ENCODE measurements at regions not wholly inside any gene's neighbourhood (a gene's known extent, or its start where the extent isn't known, plus 50 kb on each side); places are given as distances from the start of the nearest gene placed in this dataset.

DNA sequence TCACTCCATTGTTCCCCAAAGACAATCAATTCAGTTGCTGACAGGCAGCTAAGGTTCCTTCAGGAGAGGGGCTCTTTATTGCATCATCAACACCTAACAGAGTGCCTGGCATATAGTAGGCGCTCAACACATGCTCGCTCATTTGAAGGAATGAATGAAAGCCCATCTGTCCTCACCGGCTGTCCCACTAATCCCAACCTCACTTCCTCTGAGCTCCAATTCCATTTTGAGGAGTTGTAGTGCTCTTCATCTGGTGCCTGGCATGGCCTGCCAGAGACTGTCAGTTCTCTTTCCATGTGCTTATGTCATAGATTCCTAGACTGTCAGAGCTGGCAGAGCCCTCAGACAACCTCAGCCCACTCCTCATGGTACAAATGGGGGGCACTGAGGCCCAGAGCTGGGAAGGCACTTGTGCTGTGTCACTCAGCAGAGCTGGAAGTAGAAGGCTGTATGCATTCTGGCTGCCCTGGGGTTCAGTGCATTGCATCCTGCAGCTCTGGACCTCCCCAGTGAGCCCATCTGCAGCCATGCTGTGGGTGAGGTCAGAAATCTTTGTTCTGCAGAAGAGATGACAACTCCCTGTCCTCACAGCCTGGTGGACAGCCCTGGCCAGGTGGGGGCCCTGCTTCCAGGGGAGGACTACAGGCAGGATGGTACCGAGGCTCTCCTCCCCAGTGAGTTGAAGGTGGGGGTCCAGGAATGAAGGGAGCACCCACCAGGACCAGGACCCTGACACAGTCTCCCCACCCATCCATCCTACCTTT, 134.9 kb upstream of the PJA1 start:
- DNase-seq (ENCODE audit: insufficient read length) = no peak
- FAIRE-seq = no peak
- TF ChIP-seq POLR2A (IDR thresholded peaks at IDR 0.05; ENCODE audit: low read depth, low read length) (no peak), POLR2AphosphoS5 (IDR thresholded peaks at IDR 0.05; ENCODE audit: low read depth, low read length) (no peak), TAF1 (IDR thresholded peaks at IDR 0.05; ENCODE audit: borderline replicate concordance, low read depth, low read length) (no peak)

DNA sequence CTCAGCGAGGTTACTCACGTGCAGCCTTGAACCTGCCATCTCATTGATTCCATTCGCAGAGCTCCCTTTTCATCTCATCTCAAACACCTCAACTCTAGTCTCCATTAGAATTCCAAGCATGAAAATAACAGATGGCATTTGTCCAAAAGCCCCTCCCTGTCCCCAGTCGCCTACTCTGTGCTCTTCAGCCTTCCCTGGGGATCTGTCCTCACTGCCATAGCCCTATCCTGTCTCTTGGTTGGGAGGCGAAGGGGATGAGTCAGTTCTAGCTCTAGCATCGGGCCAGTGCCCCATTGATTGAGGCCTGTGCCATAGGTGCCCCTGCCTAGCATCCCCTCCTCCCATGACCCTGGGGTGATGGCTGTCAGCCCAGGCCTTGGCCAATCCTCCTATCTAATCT, 134.0 kb upstream of the PJA1 start:
- no peak for FAIRE-seq
- DNase-seq (ENCODE audit: insufficient read length) = no peak
- TF ChIP-seq POLR2AphosphoS5 (IDR thresholded peaks at IDR 0.05; ENCODE audit: low read depth, low read length) = no peak
- TF ChIP-seq TAF1 (IDR thresholded peaks at IDR 0.05; ENCODE audit: borderline replicate concordance, low read depth, low read length) = no peak
- TF ChIP-seq POLR2A (IDR thresholded peaks at IDR 0.05; ENCODE audit: low read depth, low read length) = no peak

DNA sequence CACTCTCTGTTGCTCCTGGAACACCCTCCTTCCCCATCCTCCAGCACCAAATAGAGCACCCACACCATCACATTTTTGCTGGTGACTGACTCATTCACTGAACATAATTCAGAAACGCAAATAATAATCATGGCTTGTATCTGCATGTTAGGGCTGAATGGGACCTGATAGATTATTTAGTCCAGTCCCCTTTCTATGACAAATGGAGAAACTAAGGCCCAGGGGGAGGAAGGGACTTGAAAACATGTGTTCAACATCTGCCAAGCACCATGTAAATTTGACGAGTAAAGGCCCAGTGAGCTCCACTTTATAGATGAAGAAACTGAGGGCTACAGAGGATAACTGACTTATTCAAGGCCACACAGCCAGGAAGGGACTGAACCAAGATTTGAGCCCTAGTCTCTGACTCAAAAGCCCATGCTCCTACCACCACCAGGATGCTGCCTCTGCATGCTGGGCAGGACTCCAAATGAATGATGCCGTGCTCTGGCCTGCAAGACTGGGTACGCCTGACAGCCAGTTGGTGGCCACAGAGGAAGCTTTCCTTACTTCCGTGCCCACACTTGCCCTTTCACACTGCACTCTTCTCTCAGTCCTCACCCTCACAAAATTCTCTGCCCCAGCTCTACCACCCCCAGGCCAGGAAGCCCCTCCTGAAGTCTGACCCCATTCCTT, 133.3 kb upstream of the PJA1 start:
- TF ChIP-seq TAF1 (IDR thresholded peaks at IDR 0.05; ENCODE audit: borderline replicate concordance, low read depth, low read length) (no peak), POLR2A (IDR thresholded peaks at IDR 0.05; ENCODE audit: low read depth, low read length) (no peak), POLR2AphosphoS5 (IDR thresholded peaks at IDR 0.05; ENCODE audit: low read depth, low read length) (no peak)
- FAIRE-seq (no peak), DNase-seq (ENCODE audit: insufficient read length) (no peak)

DNA sequence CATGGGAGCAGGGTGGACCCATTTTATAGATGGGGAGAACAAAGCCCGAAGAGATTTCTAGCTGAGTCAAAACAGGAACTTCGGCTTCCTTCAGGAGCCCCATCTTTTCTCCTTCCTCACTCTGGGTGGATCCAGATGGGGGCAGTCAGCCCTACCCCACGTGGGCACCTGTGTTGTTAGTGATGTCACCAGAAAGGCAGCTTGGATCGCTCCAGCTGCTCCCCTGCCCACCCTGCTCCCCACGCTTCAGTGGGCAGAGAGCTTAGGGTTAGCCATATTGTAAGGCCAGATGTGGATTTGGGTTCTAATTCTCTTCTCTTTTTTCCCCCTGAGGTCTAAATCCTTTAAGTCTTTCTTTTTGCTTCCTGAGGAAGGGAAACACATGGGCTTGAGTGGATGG, 132.3 kb upstream of the PJA1 start:
- TF ChIP-seq POLR2A (IDR thresholded peaks at IDR 0.05; ENCODE audit: low read depth, low read length) (no peak), TAF1 (IDR thresholded peaks at IDR 0.05; ENCODE audit: borderline replicate concordance, low read depth, low read length) (no peak), POLR2AphosphoS5 (IDR thresholded peaks at IDR 0.05; ENCODE audit: low read depth, low read length) (no peak)
- DNase-seq (ENCODE audit: insufficient read length) (no peak), FAIRE-seq (no peak)

DNA sequence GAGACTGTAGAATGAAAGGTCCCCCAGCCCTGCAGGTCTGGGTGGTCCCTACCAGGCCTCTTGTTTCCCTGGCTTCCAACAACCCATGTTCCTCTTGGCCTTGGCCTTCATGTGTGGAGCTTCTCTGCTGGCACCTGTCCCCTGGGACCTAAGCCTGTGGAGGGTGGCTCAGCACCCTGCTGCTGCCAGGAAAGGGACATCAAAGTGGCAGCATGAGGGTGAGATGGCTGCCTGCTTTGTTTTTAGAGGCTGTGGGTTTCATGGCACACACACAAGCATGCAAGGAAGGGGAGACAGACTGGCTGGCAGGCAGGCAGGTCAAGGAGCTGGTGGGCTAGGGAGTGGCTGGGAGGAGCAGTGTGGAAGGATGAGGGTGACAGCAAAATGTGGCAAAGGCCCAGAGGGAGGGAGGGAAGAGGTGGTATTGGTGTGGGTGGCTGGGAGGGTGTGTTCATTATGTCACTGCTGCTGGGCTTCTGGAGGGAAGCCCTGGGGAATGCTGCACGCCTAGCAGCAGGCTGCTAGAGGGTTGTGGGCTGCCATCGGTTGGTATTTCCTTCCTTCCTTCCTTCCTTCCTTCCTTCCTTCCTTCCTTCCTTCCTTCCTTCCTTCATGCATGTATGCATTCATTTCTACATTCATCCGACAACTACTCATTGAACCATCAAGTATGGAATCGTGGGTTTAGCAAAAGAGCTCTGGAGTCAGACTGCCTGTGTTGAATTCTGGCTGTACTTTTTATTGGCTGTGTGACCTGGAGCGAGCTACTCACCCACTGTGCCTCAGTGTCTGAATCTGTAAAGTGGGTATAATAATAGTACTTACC, 128.7 kb upstream of the PJA1 start:
- no peak for DNase-seq (ENCODE audit: insufficient read length)
- TF ChIP-seq POLR2AphosphoS5 (IDR thresholded peaks at IDR 0.05; ENCODE audit: low read depth, low read length) (no peak), TAF1 (IDR thresholded peaks at IDR 0.05; ENCODE audit: borderline replicate concordance, low read depth, low read length) (no peak), POLR2A (IDR thresholded peaks at IDR 0.05; ENCODE audit: low read depth, low read length) (no peak)
- FAIRE-seq = no peak

DNA sequence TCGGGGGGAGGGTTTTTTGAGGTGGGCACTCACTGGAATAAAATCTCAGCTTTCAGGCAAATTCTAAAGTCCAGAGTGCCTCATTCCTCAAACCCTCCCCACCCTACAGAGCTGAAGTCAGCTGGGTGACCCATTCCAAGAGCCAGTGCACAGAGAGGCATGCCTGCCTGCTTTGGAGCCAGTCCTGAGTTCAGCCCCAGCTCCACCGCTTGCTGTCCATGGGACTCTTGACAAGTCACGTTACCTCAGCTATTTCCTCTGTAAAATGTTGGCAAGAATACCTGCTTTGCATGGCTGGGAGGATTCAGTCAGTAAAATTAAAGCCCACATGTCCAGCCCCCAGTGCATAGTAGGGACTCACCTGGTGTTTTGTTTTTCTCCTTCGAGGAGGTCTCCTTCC, 125.9 kb upstream of the PJA1 start:
- DNase-seq (ENCODE audit: insufficient read length) (no peak), FAIRE-seq (no peak)
- TF ChIP-seq TAF1 (IDR thresholded peaks at IDR 0.05; ENCODE audit: borderline replicate concordance, low read depth, low read length) = no peak
- no peak for TF ChIP-seq POLR2AphosphoS5 (IDR thresholded peaks at IDR 0.05; ENCODE audit: low read depth, low read length)
- TF ChIP-seq POLR2A (IDR thresholded peaks at IDR 0.05; ENCODE audit: low read depth, low read length) = no peak

DNA sequence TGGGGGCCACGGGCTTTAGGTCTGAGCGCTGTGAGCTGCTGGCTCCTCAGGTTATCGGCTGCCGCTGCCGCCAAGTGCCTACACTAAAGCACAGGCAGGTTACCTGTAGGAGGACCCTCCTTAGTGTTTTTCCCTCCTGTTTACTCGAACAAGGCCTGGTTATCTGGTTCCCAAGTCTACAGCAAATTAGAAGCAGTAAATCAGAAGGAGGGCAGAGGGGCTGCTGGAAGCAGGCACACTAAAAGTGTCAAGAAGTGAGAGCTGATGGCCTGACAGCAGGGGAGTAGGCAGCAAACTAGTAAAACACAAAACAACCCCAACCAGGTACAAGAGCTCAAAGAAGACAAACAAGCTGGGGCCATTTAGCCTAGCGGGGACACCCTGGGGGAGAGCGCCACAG, 125.0 kb upstream of the PJA1 start:
- TF ChIP-seq TAF1 (IDR thresholded peaks at IDR 0.05; ENCODE audit: borderline replicate concordance, low read depth, low read length) (no peak), POLR2A (IDR thresholded peaks at IDR 0.05; ENCODE audit: low read depth, low read length) (no peak), POLR2AphosphoS5 (IDR thresholded peaks at IDR 0.05; ENCODE audit: low read depth, low read length) (no peak)
- FAIRE-seq = no peak
- no peak for DNase-seq (ENCODE audit: insufficient read length)

DNA sequence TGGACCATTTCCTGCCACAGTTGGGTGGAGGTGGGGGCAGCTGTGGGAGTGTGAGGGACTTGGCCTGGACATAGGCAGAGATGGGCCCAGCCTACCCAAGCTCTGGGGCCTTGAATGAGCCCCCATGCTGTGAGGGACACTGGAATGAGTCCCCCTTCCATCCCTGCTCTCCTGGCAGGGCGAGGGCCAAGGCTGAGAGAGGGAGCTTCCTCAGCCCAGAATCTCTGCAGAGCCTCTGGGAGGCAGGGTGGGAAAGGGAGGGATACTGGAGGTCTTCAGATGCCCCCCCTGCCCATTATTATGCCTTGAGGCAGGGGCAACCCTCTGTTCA, 124.5 kb upstream of the PJA1 start:
- no peak for DNase-seq (ENCODE audit: insufficient read length)
- no peak for FAIRE-seq

DNA sequence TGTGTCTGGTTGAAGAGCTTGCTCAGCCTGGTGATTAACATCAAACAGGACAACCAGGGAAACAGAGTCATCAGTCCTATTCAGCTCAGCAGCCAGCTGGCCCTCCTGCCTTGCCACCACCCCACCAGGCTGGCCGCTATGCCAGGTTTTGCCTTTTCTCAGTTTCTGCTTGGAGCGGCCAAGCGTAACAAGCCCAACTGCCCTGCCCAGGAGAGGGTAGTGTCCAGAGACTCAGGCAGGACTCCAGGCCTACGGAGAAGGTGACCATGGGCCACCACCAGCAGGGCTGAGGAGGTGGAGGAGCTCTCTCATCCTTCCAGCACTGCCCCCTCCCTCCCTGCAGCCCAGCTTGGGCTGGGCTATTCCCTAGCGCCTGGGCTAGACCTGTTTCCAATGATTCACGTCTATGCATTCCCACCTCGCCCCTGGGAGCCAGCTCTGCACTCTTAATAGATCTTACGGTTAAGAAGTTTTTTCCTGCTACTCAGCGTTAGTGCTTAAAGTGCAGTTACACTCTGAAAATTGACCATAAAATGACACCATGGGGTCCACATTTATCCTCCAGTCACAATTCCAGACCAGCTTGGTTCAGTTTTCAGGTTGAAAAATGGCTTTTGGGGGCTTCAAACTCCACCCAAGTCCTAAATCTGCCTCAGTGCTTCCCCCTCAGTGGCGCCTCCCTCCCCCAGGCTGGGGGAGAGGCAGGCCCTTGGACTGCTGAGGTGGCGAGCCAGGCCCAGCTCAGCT, 124.0 kb upstream of the PJA1 start:
- TF ChIP-seq POLR2A (IDR thresholded peaks at IDR 0.05; ENCODE audit: low read depth, low read length) (no peak), POLR2AphosphoS5 (IDR thresholded peaks at IDR 0.05; ENCODE audit: low read depth, low read length) (no peak), TAF1 (IDR thresholded peaks at IDR 0.05; ENCODE audit: borderline replicate concordance, low read depth, low read length) (no peak)
- DNase-seq (ENCODE audit: insufficient read length) (no peak), FAIRE-seq (no peak)

More for the DNA sequence above, 124.5 kb upstream of the PJA1 start:
- TF ChIP-seq POLR2AphosphoS5 (IDR thresholded peaks at IDR 0.05; ENCODE audit: low read depth, low read length) = no peak
- TF ChIP-seq TAF1 (IDR thresholded peaks at IDR 0.05; ENCODE audit: borderline replicate concordance, low read depth, low read length) = no peak
- no peak for TF ChIP-seq POLR2A (IDR thresholded peaks at IDR 0.05; ENCODE audit: low read depth, low read length)

DNA sequence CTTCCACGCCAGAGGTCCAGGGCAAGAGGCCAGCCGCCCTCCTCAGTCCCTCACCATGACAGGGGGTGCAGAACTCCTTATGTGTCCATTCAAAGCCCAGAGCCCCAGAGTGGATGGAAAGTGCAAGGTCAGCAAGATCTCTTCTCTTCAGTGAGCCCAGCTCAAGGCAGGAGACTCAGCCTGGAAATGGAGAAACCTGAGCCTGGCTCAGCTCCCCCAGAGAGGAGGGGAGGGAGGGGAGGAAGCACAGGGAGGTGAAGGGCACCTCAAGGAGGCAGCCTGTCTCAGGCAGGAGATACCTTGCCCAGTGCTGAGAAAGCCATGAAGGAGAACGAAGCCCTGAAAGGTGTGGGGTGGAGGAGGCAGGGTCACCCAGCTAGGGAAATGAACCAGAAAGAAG, 121.8 kb upstream of the PJA1 start:
- FAIRE-seq (no peak), DNase-seq (ENCODE audit: insufficient read length) (no peak)
- no peak for TF ChIP-seq POLR2A (IDR thresholded peaks at IDR 0.05; ENCODE audit: low read depth, low read length)
- no peak for TF ChIP-seq POLR2AphosphoS5 (IDR thresholded peaks at IDR 0.05; ENCODE audit: low read depth, low read length)
- no peak for TF ChIP-seq TAF1 (IDR thresholded peaks at IDR 0.05; ENCODE audit: borderline replicate concordance, low read depth, low read length)

DNA sequence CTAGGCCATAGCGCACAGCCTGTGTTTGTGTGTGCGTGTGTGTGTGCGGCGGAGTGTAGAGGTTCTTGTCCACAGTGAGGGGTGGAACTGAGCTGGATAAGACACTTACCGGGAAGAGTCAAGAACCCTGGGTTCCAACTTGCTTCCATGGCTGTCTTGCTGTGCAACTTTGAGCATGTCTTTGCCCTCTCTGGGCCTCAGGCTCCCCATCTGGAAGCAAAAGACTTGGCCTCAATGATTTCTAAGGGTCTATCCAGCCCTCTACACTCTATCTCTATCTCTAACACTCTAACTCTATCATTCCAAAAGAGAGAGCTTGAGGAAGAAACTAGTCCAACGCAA, 121.3 kb upstream of the PJA1 start:
- FAIRE-seq = no peak
- TF ChIP-seq TAF1 (IDR thresholded peaks at IDR 0.05; ENCODE audit: borderline replicate concordance, low read depth, low read length) (no peak), POLR2A (IDR thresholded peaks at IDR 0.05; ENCODE audit: low read depth, low read length) (no peak), POLR2AphosphoS5 (IDR thresholded peaks at IDR 0.05; ENCODE audit: low read depth, low read length) (no peak)
- no peak for DNase-seq (ENCODE audit: insufficient read length)
